HUES48 (cell line): ENCODE measurements at regions not wholly inside any gene's neighbourhood (a gene's known extent, or its start where the extent isn't known, plus 50 kb on each side); places are given as distances from the start of the nearest gene placed in this dataset.

Experiments
- H3K27ac ChIP-seq: one replicate; pipeline ENCODE4 v1.7.0; 2013; ENCODE audit warnings: low read depth, low read length, inconsistent platforms
- H3K27me3 ChIP-seq: 2 replicates; pipeline ENCODE4 v1.6.1; 2013; ENCODE audit warnings: mild to moderate bottlenecking, low read length; ENCODE audit not compliant: control insufficient read depth, insufficient read depth
- H3K36me3 ChIP-seq: 2 replicates; pipeline ENCODE4 v1.6.1; 2013; ENCODE audit warnings: low read length; ENCODE audit not compliant: control insufficient read depth, insufficient read depth
- H3K4me1 ChIP-seq: 2 replicates; pipeline ENCODE4 v1.6.1; 2013; ENCODE audit warnings: mild to moderate bottlenecking, low read length; ENCODE audit not compliant: control insufficient read depth, insufficient read depth
- H3K4me3 ChIP-seq: 2 replicates; pipeline ENCODE4 v1.5.1; 2013; ENCODE audit warnings: mild to moderate bottlenecking, low read depth, low read length
- H3K9ac ChIP-seq: 2 replicates; pipeline ENCODE4 v1.6.1; 2013; ENCODE audit warnings: mild to moderate bottlenecking, low read depth, low read length, moderate library complexity
- H3K9me3 ChIP-seq: 2 replicates; pipeline ENCODE4 v1.6.1; 2013; ENCODE audit warnings: low read length; ENCODE audit not compliant: control insufficient read depth, insufficient read depth

- no peaks in the 10 kb centered on the region for H3K36me3 ChIP-seq
- no peaks in the 10 kb centered on the region for H3K27me3 ChIP-seq
- no peaks in the 10 kb centered on the region for H3K4me1 ChIP-seq
- no peak overlapping the region for H3K27ac ChIP-seq
- no peaks in the 10 kb centered on the region for H3K9me3 ChIP-seq
- H3K9ac ChIP-seq = no peak overlapping the region
- no peak overlapping the region for H3K4me3 ChIP-seq
Observed at GRCh38 chr13:72346716-72347115, 380.7 kb downstream of the MZT1 start.

- no peak overlapping the region for H3K4me3 ChIP-seq
- H3K9me3 ChIP-seq = no peaks in the 10 kb centered on the region; the same call in 1 of the 2 replicates
- H3K27ac ChIP-seq = no peak overlapping the region
- H3K4me1 ChIP-seq = no peaks in the 10 kb centered on the region
- H3K36me3 ChIP-seq = no peaks in the 10 kb centered on the region
- no peaks in the 10 kb centered on the region for H3K27me3 ChIP-seq
- H3K9ac ChIP-seq = no peak overlapping the region
Observed at GRCh38 chr13:72342364-72342763, 385.1 kb downstream of the MZT1 start.

- no peaks in the 10 kb centered on the region for H3K4me1 ChIP-seq
- H3K27me3 ChIP-seq = no peaks in the 10 kb centered on the region
- no peak overlapping the region for H3K4me3 ChIP-seq
- no peak overlapping the region for H3K9ac ChIP-seq
- no peaks in the 10 kb centered on the region for H3K36me3 ChIP-seq
- H3K27ac ChIP-seq = no peak overlapping the region
- H3K9me3 ChIP-seq = no peaks in the 10 kb centered on the region; the same call in 1 of the 2 replicates
Observed at GRCh38 chr13:72341904-72342303, 385.5 kb downstream of the MZT1 start.

GRCh38 chr13:72317346-72318109 is 409.9 kb downstream of the MZT1 start:
- H3K9me3 ChIP-seq = no peaks in the 10 kb centered on the region
- no peaks in the 10 kb centered on the region for H3K36me3 ChIP-seq
- no peak overlapping the region for H3K9ac ChIP-seq
- no peak overlapping the region for H3K4me3 ChIP-seq
- H3K4me1 ChIP-seq = peaks cover 16% of the 10 kb centered on the region
- H3K27ac ChIP-seq = no peak overlapping the region
- no peaks in the 10 kb centered on the region for H3K27me3 ChIP-seq

- Histone ChIP-seq H3K4me3 (no peak overlapping the region), H3K27me3 (no peaks in the 10 kb centered on the region), H3K9me3 (no peaks in the 10 kb centered on the region), H3K9ac (no peak overlapping the region), H3K27ac (no peak overlapping the region), H3K36me3 (no peaks in the 10 kb centered on the region), H3K4me1 (peaks cover 16% of the 10 kb centered on the region)
Observed at GRCh38 chr13:72316716-72317115, 410.7 kb downstream of the MZT1 start.

GRCh38 chr13:72315312-72315711 is 412.1 kb downstream of the MZT1 start:
- Histone ChIP-seq H3K9me3 (no peaks in the 10 kb centered on the region), H3K4me3 (no peak overlapping the region), H3K4me1 (peaks cover 16% of the 10 kb centered on the region), H3K9ac (no peak overlapping the region), H3K27me3 (no peaks in the 10 kb centered on the region), H3K36me3 (no peaks in the 10 kb centered on the region), H3K27ac (no peak overlapping the region)

- Histone ChIP-seq H3K4me1 (peaks cover 16% of the 10 kb centered on the region), H3K36me3 (no peaks in the 10 kb centered on the region), H3K9ac (no peak overlapping the region), H3K27me3 (no peaks in the 10 kb centered on the region), H3K9me3 (no peaks in the 10 kb centered on the region), H3K4me3 (no peak overlapping the region), H3K27ac (no peak overlapping the region)
Observed at GRCh38 chr13:72314210-72314609, 413.2 kb downstream of the MZT1 start.

GRCh38 chr13:72313546-72313945 is 413.9 kb downstream of the MZT1 start:
- Histone ChIP-seq H3K9me3 (no peaks in the 10 kb centered on the region), H3K27ac (no peak overlapping the region), H3K4me1 (peaks cover 10% of the 10 kb centered on the region), H3K4me3 (no peak overlapping the region), H3K9ac (no peak overlapping the region), H3K27me3 (no peaks in the 10 kb centered on the region), H3K36me3 (no peaks in the 10 kb centered on the region)

- peaks cover 10% of the 10 kb centered on the region for H3K4me1 ChIP-seq
- H3K4me3 ChIP-seq = no peak overlapping the region
- no peaks in the 10 kb centered on the region for H3K27me3 ChIP-seq
- H3K9ac ChIP-seq = no peak overlapping the region
- H3K9me3 ChIP-seq = no peaks in the 10 kb centered on the region
- no peaks in the 10 kb centered on the region for H3K36me3 ChIP-seq
- H3K27ac ChIP-seq = no peak overlapping the region
Observed at GRCh38 chr13:72303941-72304746, 423.3 kb downstream of the MZT1 start.

GRCh38 chr13:72296246-72296645 is 429.2 kb upstream of the DACH1 start:
- Histone ChIP-seq H3K9ac (no peak overlapping the region), H3K27me3 (no peaks in the 10 kb centered on the region), H3K27ac (no peak overlapping the region), H3K4me1 (peaks cover 38% of the 10 kb centered on the region), H3K9me3 (0 out of 2 replicates have a peak, but pooled peaks cover 4% of the 10 kb centered on the region), H3K36me3 (no peaks in the 10 kb centered on the region), H3K4me3 (no peak overlapping the region)

GRCh38 chr13:72295153-72295552 is 428.1 kb upstream of the DACH1 start:
- Histone ChIP-seq H3K4me3 (no peak overlapping the region), H3K27me3 (no peaks in the 10 kb centered on the region), H3K27ac (no peak overlapping the region), H3K36me3 (no peaks in the 10 kb centered on the region), H3K9me3 (0 out of 2 replicates have a peak, but pooled peaks cover 4% of the 10 kb centered on the region), H3K4me1 (peaks cover 37% of the 10 kb centered on the region), H3K9ac (no peak overlapping the region)
